AG20443 (cell line): ENCODE measurements at regions not wholly inside any gene's neighbourhood (a gene's known extent, or its start where the extent isn't known, plus 50 kb on each side); places are given as distances from the start of the nearest gene placed in this dataset.
"Not testable (repeated sequence)": the region's sequence is repeated elsewhere in the genome, so short reads cannot be mapped to it uniquely, and the experiment has no call there.

ENCODE experiments used
- DNase-seq: peaks from one replicate; pipeline ENCODE4 v3.0.0; 2012; ENCODE audit warnings: low spot score, mixed read lengths

DNA sequence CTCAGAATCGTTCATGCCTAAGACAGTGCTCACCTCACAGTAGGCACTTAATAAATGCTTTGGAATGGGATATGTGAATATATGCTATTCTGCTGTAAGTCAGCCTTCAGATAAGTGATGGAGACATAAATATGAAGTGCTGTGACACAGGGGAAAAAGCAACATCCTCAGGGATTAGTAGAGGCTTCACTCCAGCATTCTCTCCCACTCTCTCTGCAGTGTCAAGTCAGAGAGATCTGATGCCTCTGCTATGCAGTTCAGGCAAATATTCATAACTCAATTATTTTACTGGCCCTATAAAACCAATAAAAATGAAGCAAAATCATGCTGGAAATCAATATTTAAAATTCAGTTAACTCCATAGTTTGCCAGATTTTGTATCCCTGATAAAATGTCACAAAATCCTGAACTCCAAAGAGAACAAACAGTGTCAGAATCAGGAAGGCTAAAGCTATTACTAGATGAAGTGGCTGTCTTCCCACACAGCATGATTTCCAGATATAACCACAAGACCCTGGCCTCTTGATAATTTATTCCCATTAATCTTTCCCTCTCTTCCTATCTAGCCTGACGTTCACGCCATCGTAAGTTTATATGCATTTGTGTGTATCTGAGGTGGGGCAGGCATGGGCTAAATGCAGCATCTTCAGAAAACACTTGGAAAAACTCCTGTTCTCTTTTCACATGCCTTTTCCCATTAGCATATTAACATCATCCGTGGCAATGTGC lies 278.9 kb upstream of the ATP11B start:
- DNase-seq: no peak

DNA sequence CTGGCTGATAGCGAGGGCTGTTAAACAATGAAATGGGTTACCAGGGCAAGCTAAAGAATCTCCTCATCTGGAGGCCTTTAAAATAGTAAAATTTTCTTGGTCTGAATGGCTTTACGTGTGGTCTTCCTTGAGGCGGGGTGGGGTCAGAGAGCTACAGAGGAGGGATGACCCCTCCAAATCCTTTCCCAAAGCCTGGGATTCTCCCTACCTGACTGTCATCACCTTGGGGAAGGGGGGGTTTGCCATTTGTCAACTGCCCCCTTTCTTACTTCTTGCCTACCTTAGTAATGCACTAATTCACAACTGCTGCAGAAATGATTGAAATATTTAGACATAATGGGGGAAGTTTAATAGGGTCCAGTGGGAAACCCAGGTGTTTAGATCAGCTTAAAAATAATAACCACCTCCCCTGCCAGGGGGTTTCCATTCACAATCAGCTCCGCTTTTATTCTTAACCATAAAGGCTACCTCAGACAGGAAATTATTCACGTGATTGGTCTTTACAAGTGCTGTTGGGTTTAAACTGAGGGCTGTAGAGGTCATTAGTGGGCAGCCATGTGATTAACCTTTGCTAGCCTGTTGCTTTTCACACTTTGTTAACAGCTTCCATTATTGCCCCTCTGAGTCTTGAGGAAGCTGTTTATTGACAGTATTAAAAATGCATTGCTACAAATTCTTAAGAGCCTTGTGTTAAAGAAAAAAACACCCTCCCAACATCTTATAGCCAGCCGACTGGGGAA lies 276.5 kb upstream of the ATP11B start:
- no peak for DNase-seq

DNA sequence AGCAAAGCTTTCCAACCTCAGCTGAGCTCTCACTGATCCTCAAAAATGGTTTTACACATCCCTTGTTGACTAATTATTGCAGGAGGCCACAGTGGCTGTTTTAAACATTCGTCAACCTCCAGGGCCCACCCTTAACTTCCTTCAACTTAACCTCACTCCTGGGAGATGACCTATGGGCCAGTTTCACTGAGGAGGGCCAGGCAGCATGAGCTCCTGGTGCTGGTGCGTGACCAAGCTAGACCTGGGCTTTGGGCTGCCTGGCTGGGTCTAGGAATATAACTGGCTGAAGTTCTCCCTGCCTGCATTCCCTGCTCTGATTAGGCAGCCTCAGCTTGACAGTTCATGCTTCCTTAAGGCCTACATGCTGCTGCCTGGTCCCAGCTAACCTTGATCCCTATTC lies 273.7 kb upstream of the ATP11B start:
- no peak for DNase-seq

DNA sequence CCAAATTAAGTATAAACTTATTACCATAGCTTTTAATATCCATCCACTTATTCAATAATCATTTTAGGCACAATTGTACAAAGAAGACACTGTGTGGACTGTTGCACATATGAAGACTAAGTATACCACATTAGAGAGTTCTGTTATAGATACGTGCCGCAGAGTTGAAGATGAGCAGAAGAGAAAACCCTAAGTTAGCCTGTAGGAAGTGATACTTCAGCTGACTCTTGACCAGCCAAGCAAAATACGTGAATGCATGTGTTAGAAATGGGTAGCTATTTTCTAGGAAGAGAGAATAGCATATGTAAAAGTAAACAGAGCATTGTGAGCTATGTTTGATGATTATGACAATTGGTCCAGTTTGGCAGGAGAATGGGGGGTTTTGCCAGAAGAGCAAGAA lies 272.0 kb upstream of the ATP11B start:
- DNase-seq: no peak

DNA sequence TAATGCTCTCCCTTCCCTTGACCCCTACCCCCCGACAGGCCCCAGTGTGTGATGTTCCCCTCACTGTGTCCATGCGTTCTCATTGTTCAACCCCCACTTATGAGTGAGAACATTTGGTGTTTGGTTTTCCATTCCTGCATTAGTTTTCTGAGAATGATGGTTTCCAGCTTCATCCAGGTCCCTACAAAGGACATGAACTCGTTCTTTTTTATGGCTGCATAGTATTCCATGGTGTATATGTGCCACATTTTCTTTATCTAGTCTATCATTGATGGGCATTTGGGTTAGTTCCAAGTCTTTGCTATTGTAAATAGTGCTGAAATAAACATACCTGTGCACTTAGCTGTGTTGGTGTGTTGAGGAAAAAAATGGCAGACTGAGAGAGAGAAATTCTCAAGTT lies 269.9 kb upstream of the ATP11B start:
- not testable (repeated sequence) for DNase-seq

DNA sequence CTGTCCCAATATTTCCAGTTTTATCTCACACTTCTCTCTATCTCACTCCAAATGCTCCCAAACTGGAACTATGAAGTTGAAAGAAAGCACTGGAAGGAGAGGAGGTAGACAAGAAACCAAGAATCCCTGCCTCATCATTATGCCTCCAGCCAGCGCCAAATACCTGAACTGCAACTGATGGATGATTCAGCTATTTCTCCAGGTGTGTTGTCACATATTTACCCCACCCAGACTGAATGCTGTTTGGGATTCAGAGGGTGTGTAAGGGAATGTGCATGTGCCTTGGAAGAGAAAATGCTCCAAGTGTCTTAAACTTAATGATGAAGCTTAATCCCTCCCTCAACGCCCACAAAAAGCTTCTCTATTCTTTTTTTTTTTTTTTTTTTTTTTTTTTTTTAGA lies 269.5 kb upstream of the ATP11B start:
- no peak for DNase-seq

DNA sequence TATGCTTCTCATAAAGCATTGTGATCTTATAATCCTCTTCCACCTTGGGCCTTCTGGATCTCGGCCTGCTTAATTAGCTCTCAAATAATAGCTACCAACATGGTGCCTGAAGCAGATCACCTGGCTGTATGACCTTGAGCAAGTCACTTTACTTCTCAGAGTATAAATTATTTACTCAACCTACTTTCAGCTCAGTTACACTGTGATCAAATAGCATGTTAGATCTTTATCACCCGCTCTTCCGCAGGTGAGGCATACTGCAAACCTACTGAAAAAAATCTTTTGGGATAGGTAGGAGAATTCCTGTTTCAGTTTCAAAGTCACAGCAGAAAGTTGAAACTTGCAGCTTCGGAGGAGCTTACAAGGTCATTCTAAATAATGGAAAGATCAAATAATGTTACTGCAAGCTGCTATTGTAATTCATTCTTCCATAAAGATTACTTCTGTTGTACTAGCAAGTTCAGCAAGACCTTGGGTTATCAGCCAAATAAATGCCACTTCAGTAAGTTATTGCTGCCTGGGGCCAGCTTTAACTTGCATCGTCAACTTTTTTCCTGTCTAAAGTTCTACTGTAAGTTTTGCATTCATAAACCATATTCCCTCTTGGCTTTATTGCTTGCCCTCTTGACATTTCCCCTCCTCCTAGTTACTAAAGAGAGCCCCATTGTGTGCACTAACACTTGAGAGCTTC lies 268.4 kb upstream of the ATP11B start:
- DNase-seq: no peak

DNA sequence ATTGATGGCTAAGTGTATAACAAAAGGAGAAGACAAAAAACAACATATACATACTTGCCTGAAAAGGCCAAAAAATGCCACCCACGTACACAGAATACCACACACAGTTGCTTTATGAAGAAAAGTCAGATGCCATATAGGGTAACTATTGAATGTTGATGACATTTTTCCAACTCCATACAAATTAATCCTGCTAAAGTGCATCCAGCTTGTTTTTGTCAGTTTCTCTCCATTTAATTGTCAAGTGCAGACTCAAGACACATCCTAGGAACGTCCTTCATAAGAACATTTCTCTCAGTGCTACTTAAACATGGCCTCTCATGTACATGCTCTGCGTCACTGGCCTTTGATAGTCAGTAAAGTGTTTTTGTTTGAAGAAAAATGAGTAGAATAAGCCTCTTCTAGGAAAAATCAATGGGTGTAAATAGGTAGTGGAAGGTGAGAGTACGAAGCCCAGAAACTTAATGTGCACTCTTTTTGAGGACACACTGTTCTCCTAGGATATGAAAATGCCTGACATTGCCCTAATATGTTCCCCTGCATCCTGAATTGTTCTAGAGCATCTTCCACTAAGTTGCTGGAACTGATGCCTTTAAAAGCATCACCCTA lies 267.4 kb upstream of the ATP11B start:
- DNase-seq: no peak

DNA sequence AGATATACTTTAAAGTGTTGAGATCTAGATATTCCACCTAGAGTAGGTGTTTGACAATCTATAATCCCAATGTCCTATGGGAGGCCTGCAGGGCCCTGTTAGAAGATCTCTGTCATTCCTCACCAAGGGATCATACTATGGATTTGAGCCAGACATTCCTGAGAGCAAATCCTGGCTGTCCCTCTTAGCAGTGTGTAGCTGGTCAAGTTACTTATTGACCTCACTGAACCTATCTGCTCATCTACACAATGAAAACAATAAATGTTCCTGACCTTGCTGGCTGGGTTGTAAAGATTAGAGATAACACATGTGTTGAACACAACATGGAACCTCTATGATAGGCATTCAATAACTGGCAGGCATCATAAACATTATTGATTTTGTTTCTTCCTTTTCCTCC lies 265.6 kb upstream of the ATP11B start:
- no peak for DNase-seq

DNA sequence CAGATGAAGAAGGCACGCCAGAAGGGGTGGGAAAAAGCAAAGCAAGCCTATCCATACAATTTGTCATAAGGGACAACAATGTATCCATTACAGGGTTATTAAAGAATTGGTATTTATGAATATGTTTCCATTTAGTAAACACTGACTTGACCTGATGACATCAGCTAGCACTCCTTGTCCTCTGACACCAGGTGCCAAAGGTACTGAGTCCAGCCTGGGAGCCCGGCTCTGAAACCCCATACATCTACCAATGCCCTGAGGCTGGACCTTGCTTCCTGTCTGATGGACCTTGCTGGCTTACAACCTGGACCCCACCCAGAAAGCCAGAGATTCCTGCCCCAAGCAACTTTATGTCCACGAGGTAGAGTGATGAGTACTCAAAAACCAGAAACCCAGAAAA lies 263.0 kb upstream of the ATP11B start:
- DNase-seq: no peak

DNA sequence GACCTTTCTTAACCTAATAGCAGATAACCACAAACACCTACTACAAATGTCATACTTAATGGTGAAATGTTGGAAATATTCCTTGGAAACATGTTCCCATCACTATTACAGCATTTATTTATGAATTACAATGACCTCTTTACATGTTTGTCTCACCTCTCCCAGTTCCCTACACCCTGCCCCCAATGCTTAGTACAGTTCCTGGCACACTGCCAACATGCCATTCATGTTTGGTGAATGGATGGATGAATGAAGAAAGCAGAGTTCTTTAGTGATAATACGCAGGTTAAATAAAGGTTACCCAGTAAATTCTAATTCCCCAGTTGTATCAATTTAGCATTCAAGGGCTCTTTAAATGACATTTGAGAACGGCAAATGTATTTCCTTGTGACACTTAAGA lies 259.9 kb upstream of the ATP11B start:
- no peak for DNase-seq

DNA sequence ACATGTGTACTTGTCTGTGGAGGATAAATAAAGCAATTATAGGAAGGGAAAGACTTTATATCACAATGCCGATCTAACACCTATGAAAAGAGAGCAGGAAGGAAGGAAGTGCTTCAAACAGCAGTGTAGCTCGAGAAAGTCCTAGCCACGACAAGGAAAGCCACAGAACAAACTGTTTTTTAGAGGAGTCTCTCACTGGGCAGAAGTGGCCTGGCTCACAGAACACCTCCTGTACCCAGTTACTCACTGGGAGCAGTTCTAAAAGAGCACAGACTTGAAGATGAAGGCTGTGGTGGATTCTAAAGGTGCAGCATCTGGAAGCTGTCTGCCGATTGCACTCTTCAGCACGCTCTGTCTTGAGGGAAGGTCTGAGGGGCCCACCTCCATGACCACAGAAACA lies 248.8 kb upstream of the ATP11B start:
- no peak for DNase-seq

DNA sequence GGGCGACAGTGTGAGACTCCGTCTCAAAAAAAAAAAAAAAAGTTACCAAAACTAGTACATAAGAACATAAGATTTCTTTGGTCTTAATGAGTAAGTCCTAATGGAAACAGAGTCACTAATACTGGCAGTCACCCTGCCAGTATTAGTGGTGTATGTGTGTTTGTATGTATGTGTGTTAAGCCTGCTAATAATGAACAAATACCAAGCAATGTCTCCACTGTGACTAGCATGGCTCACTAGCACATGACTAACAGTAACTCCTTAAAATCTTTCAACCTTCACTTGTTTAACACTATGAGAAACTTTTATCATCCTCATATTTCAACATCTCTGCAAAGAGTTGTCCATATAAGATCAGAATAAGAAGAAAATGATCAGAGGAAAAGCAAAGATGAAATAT lies 231.0 kb upstream of the ATP11B start:
- no peak for DNase-seq

DNA sequence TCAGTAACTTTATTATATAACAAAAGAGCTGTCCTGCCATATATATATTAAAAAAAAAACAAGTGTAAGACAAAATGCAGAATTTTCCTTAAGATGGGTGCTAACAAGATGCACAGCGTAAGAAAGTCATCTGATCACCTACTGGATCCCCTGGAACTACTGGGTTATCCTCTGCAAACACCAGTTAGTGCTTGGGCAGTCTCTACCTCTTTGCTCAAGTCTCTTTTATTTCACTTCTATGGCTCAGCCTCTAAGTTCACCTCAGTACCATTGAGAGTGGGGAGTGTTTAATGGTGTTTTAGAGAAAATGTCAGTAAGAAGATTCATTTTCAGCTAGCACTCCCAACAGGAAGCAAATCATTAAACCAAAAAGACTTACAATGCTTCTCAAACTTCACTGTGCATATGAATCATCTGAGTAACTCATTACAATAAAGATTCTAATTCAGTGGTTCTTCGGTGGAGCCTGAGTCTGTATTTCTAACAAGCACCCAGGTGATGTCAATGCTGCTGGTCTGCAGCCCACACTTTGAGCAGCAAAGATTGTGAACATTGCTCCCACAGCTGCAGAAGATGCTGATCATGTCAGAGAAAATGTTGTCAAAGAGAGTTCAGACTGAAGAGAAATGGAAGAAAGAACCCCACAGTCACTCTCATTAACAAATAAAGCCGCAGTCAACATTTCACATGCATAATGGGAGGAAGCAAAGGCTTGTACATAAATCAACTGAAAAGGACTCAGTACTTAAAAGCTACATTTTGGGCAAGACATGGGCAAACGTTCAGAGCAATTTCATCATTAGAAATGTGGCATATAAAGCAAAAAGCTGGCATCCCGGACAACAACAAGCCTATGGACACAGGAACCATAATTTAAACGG lies 227.1 kb upstream of the ATP11B start:
- DNase-seq: no peak

DNA sequence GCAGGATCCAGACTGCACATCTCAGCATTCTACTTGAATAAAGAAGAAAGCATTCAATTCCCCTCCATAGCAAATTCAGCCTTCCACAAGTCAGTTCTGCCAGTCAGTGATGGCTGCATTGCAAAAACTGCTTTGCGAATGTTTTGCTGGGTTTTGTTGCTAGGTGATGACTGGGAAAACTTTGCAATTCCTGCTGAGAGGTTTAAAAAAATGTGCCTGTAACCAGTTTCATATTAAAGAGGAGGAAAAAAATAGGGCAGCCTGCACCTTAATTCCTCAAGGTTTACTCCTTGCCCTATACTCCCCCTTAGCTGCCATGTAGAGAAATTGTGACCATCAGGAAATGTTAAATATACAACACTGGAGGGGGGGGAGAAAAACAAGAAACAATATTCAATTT lies 225.6 kb upstream of the ATP11B start:
- no peak for DNase-seq

DNA sequence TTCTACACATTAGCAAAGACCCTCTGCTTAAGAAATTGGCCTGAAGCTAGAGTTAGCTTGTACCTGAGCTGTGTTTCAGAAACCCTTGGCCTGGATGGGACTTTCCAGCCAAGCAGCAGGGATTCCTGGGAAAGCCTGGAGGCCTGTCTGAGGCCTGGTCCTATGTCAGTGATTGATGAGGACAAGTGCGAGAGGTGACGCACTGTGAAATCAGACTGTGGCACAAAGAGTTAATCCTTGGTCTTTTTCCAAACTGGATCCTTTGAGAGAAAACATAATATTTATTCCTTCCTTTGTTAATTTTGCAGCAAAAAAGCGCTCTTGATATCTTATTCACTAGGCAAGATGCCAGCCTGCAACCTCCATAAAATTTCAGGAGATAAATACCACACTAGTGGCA lies 225.0 kb upstream of the ATP11B start:
- no peak for DNase-seq

DNA sequence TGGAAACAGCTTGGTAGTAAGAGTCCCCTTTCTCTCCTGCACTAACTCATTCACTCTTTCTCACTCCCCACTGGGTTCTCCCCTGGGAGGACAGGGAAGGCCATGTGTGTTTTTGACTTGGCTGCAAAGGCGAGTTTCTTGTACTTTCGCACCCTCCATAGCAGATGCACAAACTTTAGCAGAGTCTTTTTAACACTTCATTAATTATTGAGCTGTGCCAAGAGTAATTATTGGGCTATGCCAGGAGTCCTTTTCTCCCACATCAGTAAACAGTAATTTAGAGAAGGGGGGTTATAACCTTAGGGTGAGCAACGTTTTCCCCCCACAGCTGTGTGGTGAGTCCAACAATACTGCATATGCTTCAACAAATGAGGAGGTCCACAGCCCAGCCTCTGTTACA lies 224.4 kb upstream of the ATP11B start:
- DNase-seq: no peak

DNA sequence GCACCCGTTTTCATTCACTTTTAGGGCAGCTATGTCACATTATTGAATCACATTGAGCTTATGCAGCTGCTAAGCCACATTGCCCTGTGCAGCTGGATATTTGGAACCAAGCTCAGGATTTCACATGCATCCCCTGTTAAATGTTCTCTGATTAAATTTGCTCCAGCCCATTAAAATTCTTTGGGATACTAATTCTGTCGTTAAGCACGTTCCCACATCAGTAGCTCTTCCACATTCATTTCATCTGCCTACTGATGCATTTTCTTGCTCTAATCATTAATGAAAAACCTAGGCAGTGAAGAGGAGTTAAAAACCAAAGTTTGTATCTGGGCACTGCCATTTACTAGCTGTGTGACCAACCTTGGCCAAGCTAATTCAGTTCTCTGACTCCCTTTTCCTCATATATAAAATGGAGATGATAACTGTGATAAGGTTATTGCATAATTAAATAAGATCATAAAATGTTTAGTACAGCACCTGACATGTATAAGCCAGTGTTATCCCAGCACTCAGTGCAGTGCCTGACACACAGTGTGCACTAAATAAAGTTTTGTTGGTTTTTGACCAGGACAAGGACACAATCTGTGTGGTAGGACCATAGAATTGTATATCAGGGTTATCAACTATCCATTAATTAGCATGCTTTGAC lies 222.2 kb upstream of the ATP11B start:
- no peak for DNase-seq

DNA sequence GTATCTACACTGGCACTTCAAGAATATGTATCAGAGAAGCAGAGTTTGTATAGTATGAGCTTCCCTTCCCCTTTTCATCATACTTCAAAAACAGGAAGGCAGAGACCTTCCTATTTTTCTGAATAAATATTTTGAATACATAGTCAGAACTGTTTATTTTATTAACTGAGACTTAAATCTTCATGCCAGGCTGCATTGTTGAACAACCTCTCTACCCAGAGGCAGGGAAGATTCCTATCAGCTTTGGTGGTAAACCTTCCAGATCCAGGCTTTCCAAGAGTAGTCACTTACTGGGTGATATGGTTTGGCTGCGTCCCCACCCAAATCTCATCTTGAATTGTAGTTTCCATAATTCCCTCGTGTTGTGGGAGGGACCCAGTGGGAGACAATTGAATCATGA lies 217.4 kb upstream of the ATP11B start:
- DNase-seq: no peak

DNA sequence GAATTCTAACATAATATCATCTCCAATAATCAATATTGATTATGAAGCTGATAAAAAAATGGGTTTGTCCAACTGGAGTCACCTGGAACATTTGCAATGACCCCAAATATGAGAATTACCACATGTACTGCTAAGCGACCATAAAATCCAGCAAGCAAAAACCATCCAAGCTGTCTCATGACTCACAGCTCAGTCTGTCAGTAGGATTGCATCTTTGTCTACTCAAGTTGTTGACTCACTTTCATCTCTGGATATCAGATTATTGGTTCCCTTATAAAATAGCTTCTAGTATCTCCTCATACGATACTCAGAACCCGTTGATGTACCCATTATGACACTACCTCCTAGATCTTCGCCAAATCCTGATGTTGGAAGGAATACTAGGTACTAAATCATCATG lies 209.8 kb upstream of the ATP11B start:
- no peak for DNase-seq

DNA sequence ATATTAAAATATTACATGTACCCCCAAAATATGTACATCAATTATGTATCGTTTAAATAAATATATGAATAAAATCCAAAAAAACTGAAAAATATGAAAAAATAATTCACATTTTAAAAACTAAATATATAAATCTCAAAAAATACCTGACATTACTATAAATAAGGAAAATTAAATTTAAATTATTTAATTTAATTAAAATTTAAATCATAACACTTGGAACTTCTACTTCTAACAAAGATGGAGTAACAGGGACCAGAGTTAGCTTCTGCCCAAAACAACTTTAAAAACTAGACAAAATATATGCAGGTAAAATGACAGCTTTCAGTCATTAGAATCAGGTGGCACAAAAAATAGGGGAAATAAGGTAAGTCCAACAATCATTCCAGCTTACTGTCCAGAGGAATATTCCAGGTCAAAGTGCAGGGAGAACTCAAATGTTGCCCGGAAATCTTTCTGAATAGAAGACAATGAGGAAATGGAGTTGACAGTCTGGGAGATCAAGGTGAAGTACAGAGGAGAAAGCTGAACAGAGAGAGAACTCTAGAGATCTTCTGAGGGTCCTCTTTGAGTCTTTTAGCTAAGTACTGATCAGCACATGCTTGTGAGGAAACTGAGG lies 207.7 kb upstream of the ATP11B start:
- DNase-seq: no peak
